ENCODE measurements at regions not wholly inside any gene's neighbourhood (a gene's known extent, or its start where the extent isn't known, plus 50 kb on each side); places are given as distances from the start of the nearest gene placed in this dataset.

GRCh38 chr5:91312698-91313097 is 70.4 kb downstream of the ARRDC3 start:
- TF ChIP-seq CTCF (IDR thresholded peaks at IDR 0.05) (no peak), POLR2A (IDR thresholded peaks at IDR 0.05) (no peak)
